ENCODE measurements at regions not wholly inside any gene's neighbourhood (a gene's known extent, or its start where the extent isn't known, plus 50 kb on each side); places are given as distances from the start of the nearest gene placed in this dataset.
"Not testable (repeated sequence)": the region's sequence is repeated elsewhere in the genome, so short reads cannot be mapped to it uniquely, and the experiment has no call there.

DNA sequence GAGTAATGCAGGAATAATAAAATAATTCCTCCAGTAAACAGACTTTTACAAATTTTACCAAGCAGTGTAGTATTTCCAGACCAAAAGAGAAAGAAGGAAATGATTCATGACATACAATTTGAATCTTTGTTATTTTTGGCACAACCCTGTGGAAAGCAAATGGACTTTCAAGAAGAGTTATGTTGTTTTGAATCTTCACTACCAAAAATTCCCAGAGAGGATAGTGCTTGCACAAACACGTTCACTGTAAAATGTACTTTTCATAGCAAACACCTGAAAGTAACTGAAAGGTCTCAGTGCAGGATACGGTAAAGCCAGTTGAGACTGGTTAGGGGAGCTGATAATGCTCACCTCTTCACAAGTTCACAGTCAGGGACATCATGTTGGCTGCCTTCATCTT, 107.1 kb downstream of the USP22 start:
- H3K27ac Mint-ChIP-seq (ENCODE audit: unreplicated experiment), result no peak overlapping the region
- peaks cover 7% of the 10 kb centered on the region for H3K36me3 Mint-ChIP-seq (ENCODE audit: low read depth)
- H3K27me3 Mint-ChIP-seq (ENCODE audit: low read depth), result no peaks in the 10 kb centered on the region
- H3K9me3 Mint-ChIP-seq, result no peaks in the 10 kb centered on the region
- TF ChIP-seq, protein P1, sequence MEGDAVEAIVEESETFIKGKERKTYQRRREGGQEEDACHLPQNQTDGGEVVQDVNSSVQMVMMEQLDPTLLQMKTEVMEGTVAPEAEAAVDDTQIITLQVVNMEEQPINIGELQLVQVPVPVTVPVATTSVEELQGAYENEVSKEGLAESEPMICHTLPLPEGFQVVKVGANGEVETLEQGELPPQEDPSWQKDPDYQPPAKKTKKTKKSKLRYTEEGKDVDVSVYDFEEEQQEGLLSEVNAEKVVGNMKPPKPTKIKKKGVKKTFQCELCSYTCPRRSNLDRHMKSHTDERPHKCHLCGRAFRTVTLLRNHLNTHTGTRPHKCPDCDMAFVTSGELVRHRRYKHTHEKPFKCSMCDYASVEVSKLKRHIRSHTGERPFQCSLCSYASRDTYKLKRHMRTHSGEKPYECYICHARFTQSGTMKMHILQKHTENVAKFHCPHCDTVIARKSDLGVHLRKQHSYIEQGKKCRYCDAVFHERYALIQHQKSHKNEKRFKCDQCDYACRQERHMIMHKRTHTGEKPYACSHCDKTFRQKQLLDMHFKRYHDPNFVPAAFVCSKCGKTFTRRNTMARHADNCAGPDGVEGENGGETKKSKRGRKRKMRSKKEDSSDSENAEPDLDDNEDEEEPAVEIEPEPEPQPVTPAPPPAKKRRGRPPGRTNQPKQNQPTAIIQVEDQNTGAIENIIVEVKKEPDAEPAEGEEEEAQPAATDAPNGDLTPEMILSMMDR (conservative IDR thresholded peaks at IDR 0.05), result no peak
- H3K4me3 Mint-ChIP-seq, result no peak overlapping the region
- no peak for DNase-seq (ENCODE audit: low read depth, low spot score)
- no peaks in the 10 kb centered on the region for H3K4me1 Mint-ChIP-seq

DNA sequence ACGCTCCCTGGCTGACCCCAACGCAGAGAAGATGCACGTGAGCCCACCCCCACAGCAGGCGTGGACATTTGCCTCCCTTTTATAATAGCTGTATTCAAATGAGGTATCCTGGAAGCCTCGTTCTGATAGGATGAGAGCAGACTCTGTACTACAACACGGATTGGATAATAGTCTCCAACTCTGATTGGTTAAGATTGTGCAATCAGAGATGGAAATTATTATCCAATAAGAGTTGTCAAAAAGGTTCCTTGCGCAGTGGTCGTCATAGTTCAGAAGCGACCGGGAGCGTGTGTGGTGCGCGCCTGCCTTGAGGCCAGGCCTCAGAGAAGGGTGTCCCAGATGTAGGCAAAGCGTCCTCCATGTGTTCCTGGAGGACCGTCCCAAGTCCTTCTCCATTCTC, 104.6 kb downstream of the USP22 start:
- no peak for DNase-seq (ENCODE audit: low read depth, low spot score)
- Mint-ChIP-seq H3K27ac (ENCODE audit: unreplicated experiment) (no peak overlapping the region), H3K4me3 (no peak overlapping the region)

DNA sequence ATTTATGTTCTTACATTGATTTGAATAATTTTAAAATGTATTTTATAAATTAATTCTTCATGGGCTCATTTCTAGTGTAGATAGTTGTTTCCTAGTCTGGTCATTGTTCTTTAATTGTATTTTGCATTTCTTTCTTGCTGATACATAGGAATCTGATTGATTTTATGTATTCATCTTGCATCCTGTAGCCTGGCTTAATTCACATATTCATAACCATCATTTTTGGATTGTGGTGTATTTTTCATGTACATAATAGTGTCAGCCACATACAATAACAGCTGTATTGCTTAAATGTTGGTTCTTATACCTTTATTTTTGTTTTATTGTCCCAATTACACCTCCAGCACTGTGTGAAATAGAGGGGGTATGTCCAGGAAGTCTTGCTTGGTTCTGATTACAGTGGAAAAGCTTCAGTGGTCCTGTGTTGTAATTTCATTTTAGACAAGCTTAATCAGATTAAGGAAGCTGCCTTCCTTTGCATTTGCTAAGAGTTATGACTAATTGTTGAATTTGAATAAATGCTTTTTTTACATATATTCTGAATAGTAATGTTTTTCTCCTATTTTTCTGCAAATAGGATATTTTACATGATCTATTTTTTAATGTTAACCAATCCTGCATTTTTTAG, 103.7 kb downstream of the USP22 start:
- peaks cover 5% of the 10 kb centered on the region for H3K36me3 Mint-ChIP-seq (ENCODE audit: low read depth)
- no peak for DNase-seq (ENCODE audit: low read depth, low spot score)
- TF ChIP-seq, protein P1 (conservative IDR thresholded peaks at IDR 0.05), result no peak
- H3K27ac Mint-ChIP-seq (ENCODE audit: unreplicated experiment), result no peak overlapping the region
- no peaks in the 10 kb centered on the region for H3K4me1 Mint-ChIP-seq
- H3K4me3 Mint-ChIP-seq, result no peak overlapping the region
- H3K27me3 Mint-ChIP-seq (ENCODE audit: low read depth), result no peaks in the 10 kb centered on the region
- no peaks in the 10 kb centered on the region for H3K9me3 Mint-ChIP-seq

More for the DNA sequence above, 104.6 kb downstream of the USP22 start:
- no peaks in the 10 kb centered on the region for H3K9me3 Mint-ChIP-seq
- H3K36me3 Mint-ChIP-seq (ENCODE audit: low read depth), result peaks cover 5% of the 10 kb centered on the region
- no peaks in the 10 kb centered on the region for H3K27me3 Mint-ChIP-seq (ENCODE audit: low read depth)
- no peaks in the 10 kb centered on the region for H3K4me1 Mint-ChIP-seq
- TF ChIP-seq, protein P1 (conservative IDR thresholded peaks at IDR 0.05), result no peak

DNA sequence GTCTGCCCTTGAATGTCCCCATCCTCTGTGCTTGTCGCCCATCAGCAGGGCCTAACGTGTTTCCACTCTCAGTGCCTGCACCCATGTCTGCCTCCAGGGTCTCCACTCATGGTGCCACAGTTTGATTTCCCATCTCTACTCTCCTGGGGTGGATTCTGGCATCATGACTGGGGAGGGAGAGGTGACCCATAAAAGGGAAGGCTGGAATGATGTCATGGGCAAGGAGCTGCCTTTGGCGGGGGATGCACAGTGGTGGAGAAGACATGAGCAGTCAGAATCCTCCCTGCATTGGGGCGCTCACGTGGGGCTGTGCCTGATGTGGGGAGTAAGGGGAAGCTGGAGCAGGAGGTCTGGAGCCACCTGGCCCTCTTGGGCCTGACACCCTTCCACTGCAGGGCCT, 100.9 kb downstream of the USP22 start:
- H3K9me3 Mint-ChIP-seq, result peaks cover 2% of the 10 kb centered on the region
- peaks cover 12% of the 10 kb centered on the region for H3K36me3 Mint-ChIP-seq (ENCODE audit: low read depth)
- peaks cover 3% of the 10 kb centered on the region for H3K4me1 Mint-ChIP-seq
- H3K27ac Mint-ChIP-seq (ENCODE audit: unreplicated experiment), result peak overlapping the region; percentile 48
- TF ChIP-seq, protein P1 (conservative IDR thresholded peaks at IDR 0.05), result no peak
- H3K4me3 Mint-ChIP-seq, result no peak overlapping the region
- H3K27me3 Mint-ChIP-seq (ENCODE audit: low read depth), result no peaks in the 10 kb centered on the region
- no peak for DNase-seq (ENCODE audit: low read depth, low spot score)

DNA sequence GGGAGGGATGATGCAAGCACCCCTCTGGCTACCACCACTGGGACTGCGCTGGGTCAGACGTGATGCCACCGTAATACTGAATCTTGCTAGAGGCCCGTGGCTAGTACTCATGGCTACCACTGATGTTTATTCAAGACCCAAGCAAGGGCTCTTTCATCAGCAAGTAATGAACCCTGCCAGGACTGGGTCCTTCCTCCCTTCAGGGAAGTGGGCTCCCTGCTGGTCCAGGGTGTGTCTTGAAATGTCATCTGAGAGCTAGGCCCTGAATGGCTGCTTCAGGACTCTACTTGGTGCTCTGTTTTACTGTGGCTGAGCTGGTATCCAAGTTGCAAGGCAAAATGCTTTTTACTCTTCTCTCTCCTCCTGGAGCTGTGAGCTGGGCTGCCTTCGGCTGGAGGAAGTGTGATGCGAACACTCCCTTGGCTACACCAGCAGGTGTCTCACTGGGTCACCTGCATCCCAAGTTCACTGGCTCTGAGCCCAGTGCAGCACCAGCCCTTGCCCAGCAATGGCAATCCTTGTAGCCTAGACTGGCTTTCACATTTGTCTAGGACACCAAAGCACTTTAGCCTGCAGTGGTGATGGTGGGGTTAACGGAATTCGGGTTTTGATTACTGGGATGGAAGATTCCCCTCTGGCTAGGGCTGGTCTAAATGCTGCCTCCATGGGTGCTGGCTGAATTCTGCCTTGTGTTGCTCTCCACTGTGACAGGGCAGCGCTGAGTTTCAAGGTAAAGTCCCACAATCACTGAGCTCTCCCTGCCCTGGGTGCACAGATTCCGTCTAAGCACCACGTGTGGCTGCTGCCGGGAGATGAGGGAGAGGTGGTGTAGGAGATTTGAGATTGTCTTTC, 98.6 kb downstream of the USP22 start:
- TF ChIP-seq, protein P1 (conservative IDR thresholded peaks at IDR 0.05), result peak; percentile 53
- peaks cover 2% of the 10 kb centered on the region for H3K9me3 Mint-ChIP-seq
- H3K4me3 Mint-ChIP-seq, result no peak overlapping the region
- peaks cover 3% of the 10 kb centered on the region for H3K4me1 Mint-ChIP-seq
- no peaks in the 10 kb centered on the region for H3K27me3 Mint-ChIP-seq (ENCODE audit: low read depth)
- H3K27ac Mint-ChIP-seq (ENCODE audit: unreplicated experiment), result peak overlapping the region; percentile 92
- no peak for DNase-seq (ENCODE audit: low read depth, low spot score)
- peaks cover 10% of the 10 kb centered on the region for H3K36me3 Mint-ChIP-seq (ENCODE audit: low read depth)

DNA sequence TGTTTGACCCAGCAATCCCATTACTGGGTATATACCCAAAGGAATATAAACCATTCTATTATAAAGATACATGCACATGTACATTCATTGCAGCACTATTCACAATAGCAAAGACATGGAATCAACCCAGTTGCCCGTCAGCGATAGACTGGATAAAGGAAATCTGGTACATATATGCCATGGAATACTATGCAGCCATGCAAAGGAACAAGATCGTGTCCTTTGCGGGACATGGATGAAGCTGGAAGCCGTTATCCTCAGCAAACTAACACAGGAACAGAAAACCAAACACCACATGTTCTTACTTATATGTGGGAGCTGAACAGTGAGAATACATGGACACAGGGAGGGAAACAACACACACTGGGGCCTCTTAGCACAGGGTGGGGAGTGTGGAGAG, 95.1 kb downstream of the USP22 start:
- H3K4me1 Mint-ChIP-seq, result peaks cover 12% of the 10 kb centered on the region
- H3K27ac Mint-ChIP-seq (ENCODE audit: unreplicated experiment); H3K4me3 Mint-ChIP-seq; DNase-seq (ENCODE audit: low read depth, low spot score); H3K27me3 Mint-ChIP-seq (ENCODE audit: low read depth); H3K9me3 Mint-ChIP-seq: not testable (repeated sequence)
- peaks cover 13% of the 10 kb centered on the region for H3K36me3 Mint-ChIP-seq (ENCODE audit: low read depth)
